ENCODE measurements at regions not wholly inside any gene's neighbourhood (a gene's known extent, or its start where the extent isn't known, plus 50 kb on each side); places are given as distances from the start of the nearest gene placed in this dataset.
"Not testable (repeated sequence)": the region's sequence is repeated elsewhere in the genome, so short reads cannot be mapped to it uniquely, and the experiment has no call there.

GRCh38 chr3:20870106-20870899, 684.3 kb upstream of the SGO1 start:
- no peak for ATAC-seq (ENCODE audit: poor library complexity)
- intact Hi-C loops (cut with DNase I), result no loop called here
- no peak for DNase-seq

- DNase-seq (no peak), ATAC-seq (ENCODE audit: poor library complexity) (no peak)
- intact Hi-C loops (cut with DNase I), result no loop called here
Measured at GRCh38 chr3:20865803-20866202, 679.8 kb upstream of the SGO1 start.

- DNase-seq (no peak), ATAC-seq (ENCODE audit: poor library complexity) (no peak)
- intact Hi-C loops (cut with DNase I), result no loop called here
Measured at GRCh38 chr3:20861454-20861853, 675.4 kb upstream of the SGO1 start.

- intact Hi-C loops (cut with DNase I), result no loop called here
- no peak for ATAC-seq (ENCODE audit: poor library complexity)
Measured at GRCh38 chr3:20857636-20858035, 671.6 kb upstream of the SGO1 start.

GRCh38 chr3:20853890-20854289, 667.9 kb upstream of the SGO1 start:
- DNase-seq (no peak), ATAC-seq (ENCODE audit: poor library complexity) (no peak)
- intact Hi-C loops (cut with DNase I), result no loop called here

More at GRCh38 chr3:20857636-20858035, 671.6 kb upstream of the SGO1 start:
- DNase-seq, result no peak

GRCh38 chr3:20852712-20853111, 666.7 kb upstream of the SGO1 start:
- intact Hi-C loops (cut with DNase I), result no loop called here
- DNase-seq (no peak), ATAC-seq (ENCODE audit: poor library complexity) (no peak)

- ATAC-seq (ENCODE audit: poor library complexity), result no peak
- intact Hi-C loops (cut with DNase I), result no loop called here
- DNase-seq, result no peak
Measured at GRCh38 chr3:20849975-20850374, 664.0 kb upstream of the SGO1 start.

GRCh38 chr3:20846832-20847231, 660.8 kb upstream of the SGO1 start:
- ATAC-seq (ENCODE audit: poor library complexity) (no peak), DNase-seq (no peak)
- intact Hi-C loops (cut with DNase I), result no loop called here

GRCh38 chr3:20846066-20846465, 660.1 kb upstream of the SGO1 start:
- intact Hi-C loops (cut with DNase I), result no loop called here
- ATAC-seq (ENCODE audit: poor library complexity) (no peak), DNase-seq (no peak)

GRCh38 chr3:20844851-20845250, 658.8 kb upstream of the SGO1 start:
- ATAC-seq (ENCODE audit: poor library complexity), result no peak
- intact Hi-C loops (cut with DNase I), result no loop called here

GRCh38 chr3:20842594-20843436, 656.8 kb upstream of the SGO1 start:
- intact Hi-C loops (cut with DNase I), result no loop called here
- no peak for DNase-seq
- ATAC-seq (ENCODE audit: poor library complexity), result no peak

More at GRCh38 chr3:20844851-20845250, 658.8 kb upstream of the SGO1 start:
- no peak for DNase-seq

- no peak for DNase-seq
- intact Hi-C loops (cut with DNase I), result no loop called here
- ATAC-seq (ENCODE audit: poor library complexity), result no peak
Measured at GRCh38 chr3:20842002-20842401, 656.0 kb upstream of the SGO1 start.

- intact Hi-C loops (cut with DNase I), result no loop called here
- ATAC-seq (ENCODE audit: poor library complexity), result no peak
- DNase-seq, result no peak
Measured at GRCh38 chr3:20837676-20838302, 651.8 kb upstream of the SGO1 start.

- ATAC-seq (ENCODE audit: poor library complexity) (no peak), DNase-seq (no peak)
- intact Hi-C loops (cut with DNase I), result no loop called here
Measured at GRCh38 chr3:20836801-20837200, 650.8 kb upstream of the SGO1 start.

GRCh38 chr3:20832963-20833362, 647.0 kb upstream of the SGO1 start:
- intact Hi-C loops (cut with DNase I), result no loop called here
- no peak for DNase-seq
- no peak for ATAC-seq (ENCODE audit: poor library complexity)

GRCh38 chr3:20822251-20822650, 636.2 kb upstream of the SGO1 start:
- DNase-seq (no peak), ATAC-seq (ENCODE audit: poor library complexity) (no peak)
- intact Hi-C loops (cut with DNase I), result no loop called here

GRCh38 chr3:20820872-20821271, 634.9 kb upstream of the SGO1 start:
- intact Hi-C loops (cut with DNase I); DNase-seq; ATAC-seq (ENCODE audit: poor library complexity): not testable (repeated sequence)

GRCh38 chr3:20811631-20812030, 625.6 kb upstream of the SGO1 start:
- intact Hi-C loops (cut with DNase I), result no loop called here
- DNase-seq (no peak), ATAC-seq (ENCODE audit: poor library complexity) (no peak)

GRCh38 chr3:20811006-20811405, 625.0 kb upstream of the SGO1 start:
- DNase-seq, result no peak
- ATAC-seq (ENCODE audit: poor library complexity), result no peak
- intact Hi-C loops (cut with DNase I), result no loop called here

GRCh38 chr3:20810555-20810954, 624.5 kb upstream of the SGO1 start:
- no peak for DNase-seq
- intact Hi-C loops (cut with DNase I), result no loop called here
- no peak for ATAC-seq (ENCODE audit: poor library complexity)
